Astrocyte (in vitro differentiated cells and primary cell): ENCODE measurements at regions not wholly inside any gene's neighbourhood (a gene's known extent, or its start where the extent isn't known, plus 50 kb on each side); places are given as distances from the start of the nearest gene placed in this dataset.
A peak's percentile ranks its signal among the peaks of the same experiment; 100 is the strongest.

Source experiments
- DNase-seq: peaks from one replicate; pipeline ENCODE4 v3.0.0-alpha.2; 2010; ENCODE audit warnings: low read depth
- FAIRE-seq: peaks from 2 replicates; lab custom pipeline; 2011; peaks lifted over from hg19 to GRCh38; lab: Jason Lieb, UNC
- H2AFZ ChIP-seq: 2 replicates; pipeline ENCODE4 v1.6.0; 2012; ENCODE audit warnings: low read depth, low read length, inconsistent platforms
- H3K27ac ChIP-seq: 2 replicates; pipeline ENCODE4 v1.5.1; 2011; ENCODE audit warnings: low read depth, low read length, inconsistent platforms
- H3K27me3 ChIP-seq: 2 replicates; pipeline ENCODE4 v1.6.0; 2011; ENCODE audit warnings: low read length, inconsistent platforms; ENCODE audit not compliant: insufficient read depth
- H3K36me3 ChIP-seq: 2 replicates; pipeline ENCODE4 v1.5.1; 2011; ENCODE audit warnings: low read length, inconsistent platforms; ENCODE audit not compliant: insufficient read depth
- H3K4me1 ChIP-seq: 2 replicates; pipeline ENCODE4 v1.5.1; 2011; ENCODE audit warnings: low read length, inconsistent platforms; ENCODE audit not compliant: insufficient read depth
- H3K4me2 ChIP-seq: 2 replicates; pipeline ENCODE4 v1.6.0; 2012; ENCODE audit warnings: low read length, inconsistent platforms
- H3K4me3 ChIP-seq: 2 replicates; pipeline ENCODE4 v1.5.1; 2011; ENCODE audit warnings: low read depth, mild to moderate bottlenecking, low read length, inconsistent platforms; ENCODE audit not compliant: insufficient read depth
- H3K79me2 ChIP-seq: 2 replicates; pipeline ENCODE4 v1.6.0; 2012; ENCODE audit warnings: mild to moderate bottlenecking, low read length, inconsistent platforms; ENCODE audit not compliant: insufficient read depth
- H3K9ac ChIP-seq: 2 replicates; pipeline ENCODE4 v1.6.0; 2012; ENCODE audit warnings: mild to moderate bottlenecking, low read length, inconsistent platforms
- H3K9me3 ChIP-seq: 2 replicates; pipeline ENCODE4 v1.5.1; 2012; ENCODE audit warnings: low read depth, mild to moderate bottlenecking, low read length, inconsistent platforms; ENCODE audit not compliant: insufficient read depth
- H4K20me1 ChIP-seq: 2 replicates; pipeline ENCODE4 v1.6.0; 2012; ENCODE audit warnings: low read length, inconsistent platforms; ENCODE audit not compliant: insufficient read depth
- H3K27ac Mint-ChIP-seq: one replicate; pipeline ENCODE4 v1.8.0; 2021; ENCODE audit warnings: mild to moderate bottlenecking, mixed read lengths; ENCODE audit not compliant: unreplicated experiment
- H3K27me3 Mint-ChIP-seq: one replicate; pipeline ENCODE4 v1.8.0; 2021; ENCODE audit warnings: low read depth, mixed read lengths; ENCODE audit not compliant: unreplicated experiment
- H3K36me3 Mint-ChIP-seq: one replicate; pipeline ENCODE4 v1.8.0; 2021; ENCODE audit warnings: low read depth, mixed read lengths; ENCODE audit not compliant: unreplicated experiment
- H3K4me1 Mint-ChIP-seq: one replicate; pipeline ENCODE4 v1.8.0; 2021; ENCODE audit warnings: low read depth, mixed read lengths; ENCODE audit not compliant: unreplicated experiment
- H3K4me3 Mint-ChIP-seq: one replicate; pipeline ENCODE4 v1.8.0; 2021; ENCODE audit warnings: mild to moderate bottlenecking, moderate library complexity, mixed read lengths; ENCODE audit not compliant: unreplicated experiment
- H3K9me3 Mint-ChIP-seq: one replicate; pipeline ENCODE4 v1.8.0; 2021; ENCODE audit warnings: mild to moderate bottlenecking, mixed read lengths; ENCODE audit not compliant: unreplicated experiment
- EZH2 ChIP-seq: IDR thresholded peaks from 2 replicates; pipeline ENCODE4 v1.6.1; 2012; ENCODE audit warnings: mild to moderate bottlenecking, low read length, inconsistent platforms; ENCODE audit not compliant: insufficient read depth
- TF ChIP-seq, protein P1 (sequence below): IDR thresholded peaks from 2 replicates; pipeline ENCODE4 v1.5.1; 2011; ENCODE audit warnings: low read depth, mild to moderate bottlenecking, inconsistent platforms, low read length, moderate library complexity; ENCODE audit not compliant: insufficient read depth

DNA sequence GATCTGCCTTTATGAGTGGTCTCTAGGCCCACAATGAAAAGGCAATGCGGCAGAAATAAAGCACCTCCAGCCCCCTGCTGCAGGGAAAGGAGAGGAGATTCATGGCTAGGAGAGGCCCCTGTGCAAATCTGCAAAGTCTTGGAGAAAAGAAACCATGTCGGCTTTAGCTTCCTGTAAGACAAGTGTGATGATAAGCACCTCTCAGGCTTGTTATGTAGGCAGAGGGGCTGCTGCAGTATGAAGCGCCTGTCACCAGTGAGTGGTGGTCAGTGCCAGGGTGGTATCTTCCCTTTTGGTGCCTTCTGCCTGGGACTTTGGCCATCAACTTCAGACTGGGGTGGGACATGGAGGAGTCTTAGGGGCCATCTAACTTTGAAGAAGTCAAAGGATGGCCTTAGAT, 59.2 kb upstream of the ARHGEF3 start:
- H3K4me1 Mint-ChIP-seq = peaks cover 25% of the 10 kb centered on the region
- H3K27ac Mint-ChIP-seq = peak overlapping the region; percentile 71
- peaks cover 2% of the 10 kb centered on the region for H3K36me3 Mint-ChIP-seq
- H2AFZ ChIP-seq = no peak overlapping the region
- no peaks in the 10 kb centered on the region for H3K9me3 Mint-ChIP-seq
- no peak overlapping the region for H3K9ac ChIP-seq
- H3K4me3 Mint-ChIP-seq = no peak overlapping the region
- H3K27ac ChIP-seq = no peak overlapping the region
- FAIRE-seq (no peak), DNase-seq (no peak)
- H3K36me3 ChIP-seq = no peaks in the 10 kb centered on the region
- TF ChIP-seq, protein P1, sequence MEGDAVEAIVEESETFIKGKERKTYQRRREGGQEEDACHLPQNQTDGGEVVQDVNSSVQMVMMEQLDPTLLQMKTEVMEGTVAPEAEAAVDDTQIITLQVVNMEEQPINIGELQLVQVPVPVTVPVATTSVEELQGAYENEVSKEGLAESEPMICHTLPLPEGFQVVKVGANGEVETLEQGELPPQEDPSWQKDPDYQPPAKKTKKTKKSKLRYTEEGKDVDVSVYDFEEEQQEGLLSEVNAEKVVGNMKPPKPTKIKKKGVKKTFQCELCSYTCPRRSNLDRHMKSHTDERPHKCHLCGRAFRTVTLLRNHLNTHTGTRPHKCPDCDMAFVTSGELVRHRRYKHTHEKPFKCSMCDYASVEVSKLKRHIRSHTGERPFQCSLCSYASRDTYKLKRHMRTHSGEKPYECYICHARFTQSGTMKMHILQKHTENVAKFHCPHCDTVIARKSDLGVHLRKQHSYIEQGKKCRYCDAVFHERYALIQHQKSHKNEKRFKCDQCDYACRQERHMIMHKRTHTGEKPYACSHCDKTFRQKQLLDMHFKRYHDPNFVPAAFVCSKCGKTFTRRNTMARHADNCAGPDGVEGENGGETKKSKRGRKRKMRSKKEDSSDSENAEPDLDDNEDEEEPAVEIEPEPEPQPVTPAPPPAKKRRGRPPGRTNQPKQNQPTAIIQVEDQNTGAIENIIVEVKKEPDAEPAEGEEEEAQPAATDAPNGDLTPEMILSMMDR = no peak
- no peaks in the 10 kb centered on the region for H3K27me3 Mint-ChIP-seq
- H3K4me1 ChIP-seq = peaks cover 14% of the 10 kb centered on the region
- H4K20me1 ChIP-seq = no peaks in the 10 kb centered on the region
- no peaks in the 10 kb centered on the region for H3K79me2 ChIP-seq
- H3K27me3 ChIP-seq = no peaks in the 10 kb centered on the region
- no peak overlapping the region for H3K4me3 ChIP-seq
- H3K4me2 ChIP-seq = no peak overlapping the region
- H3K9me3 ChIP-seq = no peaks in the 10 kb centered on the region

DNA sequence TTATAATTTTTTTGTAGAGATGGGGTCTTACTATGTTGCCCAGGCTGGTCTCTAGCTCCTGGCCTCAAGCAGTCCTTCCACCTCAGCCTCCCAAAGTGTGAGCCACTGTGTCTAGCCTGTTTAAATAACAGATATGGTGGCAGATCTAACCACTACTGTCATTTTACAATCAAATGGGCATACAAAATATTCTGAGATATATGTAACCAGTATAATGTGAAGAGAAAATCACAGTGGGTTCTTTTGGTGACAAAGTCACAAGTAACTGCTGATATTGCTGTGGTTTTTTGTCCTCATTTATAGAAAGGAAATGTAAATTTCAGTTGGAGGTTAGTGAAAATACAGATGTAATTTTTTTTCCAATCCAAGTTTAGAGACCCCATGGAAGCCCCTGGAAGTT, 58.6 kb upstream of the ARHGEF3 start:
- H3K4me1 ChIP-seq = peaks cover 14% of the 10 kb centered on the region
- TF ChIP-seq, protein P1 = no peak
- TF ChIP-seq EZH2 = no peak
- no peak overlapping the region for H3K4me2 ChIP-seq
- H3K36me3 ChIP-seq = no peaks in the 10 kb centered on the region
- peaks cover 30% of the 10 kb centered on the region for H3K4me1 Mint-ChIP-seq
- H3K9me3 ChIP-seq = no peaks in the 10 kb centered on the region
- H3K27me3 ChIP-seq = no peaks in the 10 kb centered on the region
- H3K79me2 ChIP-seq = no peaks in the 10 kb centered on the region
- peaks cover 2% of the 10 kb centered on the region for H3K36me3 Mint-ChIP-seq
- no peaks in the 10 kb centered on the region for H3K27me3 Mint-ChIP-seq
- no peak overlapping the region for H3K4me3 Mint-ChIP-seq
- H3K27ac ChIP-seq = no peak overlapping the region
- H3K27ac Mint-ChIP-seq = no peak overlapping the region
- no peaks in the 10 kb centered on the region for H4K20me1 ChIP-seq
- H3K9me3 Mint-ChIP-seq = no peaks in the 10 kb centered on the region
- H3K4me3 ChIP-seq = no peak overlapping the region
- FAIRE-seq (no peak), DNase-seq (no peak)
- no peak overlapping the region for H2AFZ ChIP-seq
- H3K9ac ChIP-seq = no peak overlapping the region

DNA sequence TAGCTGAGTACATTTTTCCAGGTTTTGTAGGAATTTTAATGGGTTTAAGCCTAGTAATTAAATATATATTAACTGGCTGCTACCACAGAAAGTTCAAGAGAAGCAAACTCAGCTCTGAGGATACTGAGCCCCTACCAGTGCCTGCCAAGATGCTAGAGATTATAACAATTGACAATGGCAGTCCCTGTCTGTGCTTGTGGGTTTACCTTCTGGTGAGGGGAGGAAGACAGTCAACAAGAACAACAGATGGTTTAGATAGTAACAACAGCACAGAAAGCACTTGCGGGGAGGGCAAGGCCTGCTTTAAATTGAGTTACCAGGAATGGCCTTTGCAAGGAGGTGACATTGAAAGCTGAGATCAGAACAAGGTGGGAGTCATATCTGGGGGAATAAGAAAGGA, 56.6 kb upstream of the ARHGEF3 start:
- H4K20me1 ChIP-seq = no peaks in the 10 kb centered on the region

More for the DNA sequence above, 56.6 kb upstream of the ARHGEF3 start:
- no peak overlapping the region for H3K4me2 ChIP-seq
- H3K9ac ChIP-seq = no peak overlapping the region
- Mint-ChIP-seq H3K4me3 (no peak overlapping the region), H3K4me1 (peaks cover 34% of the 10 kb centered on the region), H3K9me3 (no peaks in the 10 kb centered on the region), H3K36me3 (peaks cover 2% of the 10 kb centered on the region), H3K27ac (no peak overlapping the region), H3K27me3 (no peaks in the 10 kb centered on the region)
- H3K9me3 ChIP-seq = peaks cover 2% of the 10 kb centered on the region
- peaks cover 14% of the 10 kb centered on the region for H3K4me1 ChIP-seq
- DNase-seq (no peak), FAIRE-seq (no peak)
- no peaks in the 10 kb centered on the region for H3K27me3 ChIP-seq
- no peaks in the 10 kb centered on the region for H3K36me3 ChIP-seq
- H2AFZ ChIP-seq = no peak overlapping the region
- TF ChIP-seq, protein P1 = no peak
- no peak for TF ChIP-seq EZH2
- no peak overlapping the region for H3K27ac ChIP-seq
- no peak overlapping the region for H3K4me3 ChIP-seq
- H3K79me2 ChIP-seq = no peaks in the 10 kb centered on the region
